GM12874 (cell line): ENCODE measurements at regions not wholly inside any gene's neighbourhood (a gene's known extent, or its start where the extent isn't known, plus 50 kb on each side); places are given as distances from the start of the nearest gene placed in this dataset.

Experiments
- TF ChIP-seq, protein P1 (sequence below): IDR thresholded peaks from 2 replicates; pipeline ENCODE4 v1.5.1; 2011; ENCODE audit warnings: low read depth, mild to moderate bottlenecking, control low read depth, low read length, moderate library complexity; ENCODE audit not compliant: insufficient read depth

DNA sequence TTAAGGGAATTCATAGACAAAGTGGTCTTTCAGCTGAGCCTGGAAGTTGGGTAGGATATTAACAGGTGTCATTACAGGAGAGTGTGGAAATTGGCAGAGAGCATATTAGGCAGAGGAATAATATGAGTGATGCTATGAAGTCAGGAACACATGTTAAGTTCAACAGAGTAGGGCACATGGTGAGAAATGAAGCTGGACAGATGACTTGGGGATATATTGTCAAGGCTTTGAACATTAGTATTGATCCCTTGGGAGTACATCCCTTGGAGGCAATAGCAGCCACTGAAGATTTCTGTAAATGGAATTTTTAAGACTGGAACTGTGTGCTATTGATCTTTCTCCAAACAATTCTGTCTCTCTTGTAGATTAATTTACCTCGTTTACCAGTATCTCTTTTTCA lies 170.7 kb downstream of the SCG2 start:
- TF ChIP-seq, protein P1, sequence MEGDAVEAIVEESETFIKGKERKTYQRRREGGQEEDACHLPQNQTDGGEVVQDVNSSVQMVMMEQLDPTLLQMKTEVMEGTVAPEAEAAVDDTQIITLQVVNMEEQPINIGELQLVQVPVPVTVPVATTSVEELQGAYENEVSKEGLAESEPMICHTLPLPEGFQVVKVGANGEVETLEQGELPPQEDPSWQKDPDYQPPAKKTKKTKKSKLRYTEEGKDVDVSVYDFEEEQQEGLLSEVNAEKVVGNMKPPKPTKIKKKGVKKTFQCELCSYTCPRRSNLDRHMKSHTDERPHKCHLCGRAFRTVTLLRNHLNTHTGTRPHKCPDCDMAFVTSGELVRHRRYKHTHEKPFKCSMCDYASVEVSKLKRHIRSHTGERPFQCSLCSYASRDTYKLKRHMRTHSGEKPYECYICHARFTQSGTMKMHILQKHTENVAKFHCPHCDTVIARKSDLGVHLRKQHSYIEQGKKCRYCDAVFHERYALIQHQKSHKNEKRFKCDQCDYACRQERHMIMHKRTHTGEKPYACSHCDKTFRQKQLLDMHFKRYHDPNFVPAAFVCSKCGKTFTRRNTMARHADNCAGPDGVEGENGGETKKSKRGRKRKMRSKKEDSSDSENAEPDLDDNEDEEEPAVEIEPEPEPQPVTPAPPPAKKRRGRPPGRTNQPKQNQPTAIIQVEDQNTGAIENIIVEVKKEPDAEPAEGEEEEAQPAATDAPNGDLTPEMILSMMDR = no peak

GRCh38 chr2:223433461-223433860 lies 168.7 kb downstream of the SCG2 start:
- TF ChIP-seq, protein P1 = no peak

DNA sequence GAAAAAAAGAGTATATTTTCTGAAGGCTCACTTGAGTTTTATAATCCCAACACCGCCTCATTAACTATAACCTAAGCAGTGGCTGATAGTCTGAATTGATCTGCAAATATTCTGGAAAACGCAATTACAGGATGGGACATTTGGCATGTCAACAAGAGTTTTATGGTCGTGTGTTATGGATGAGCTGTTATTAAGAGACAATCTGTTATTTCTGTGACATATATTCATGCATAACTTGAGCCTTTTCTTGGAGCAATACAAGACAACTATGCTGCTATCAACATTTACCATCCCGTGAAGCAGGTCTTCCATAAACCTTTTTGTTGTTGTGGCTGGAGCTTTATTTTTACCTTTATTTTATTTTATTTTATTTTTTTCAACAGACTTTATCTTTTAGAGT lies 164.4 kb downstream of the SCG2 start:
- TF ChIP-seq, protein P1 = no peak

- TF ChIP-seq, protein P1 = no peak
Observed at GRCh38 chr2:223439184-223439583, 163.0 kb downstream of the SCG2 start.

DNA sequence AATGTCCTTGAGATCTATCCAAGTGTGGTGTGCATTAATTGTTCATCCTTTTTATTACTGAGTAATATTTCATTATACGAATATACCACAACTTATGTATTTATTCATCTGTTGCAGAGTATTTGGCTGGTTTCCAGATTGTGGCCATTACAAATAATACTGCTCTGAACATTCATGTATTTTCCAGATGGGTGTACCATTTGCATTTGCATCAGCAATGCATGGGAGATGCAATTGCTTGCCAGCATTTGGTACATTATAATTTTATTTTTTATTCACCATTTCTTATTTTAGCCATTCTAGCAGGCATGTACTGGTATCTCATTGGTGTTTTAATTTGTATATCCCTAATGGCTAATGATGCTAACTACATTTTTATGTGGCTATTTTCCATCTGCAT lies 162.4 kb downstream of the SCG2 start:
- TF ChIP-seq, protein P1 = no peak

DNA sequence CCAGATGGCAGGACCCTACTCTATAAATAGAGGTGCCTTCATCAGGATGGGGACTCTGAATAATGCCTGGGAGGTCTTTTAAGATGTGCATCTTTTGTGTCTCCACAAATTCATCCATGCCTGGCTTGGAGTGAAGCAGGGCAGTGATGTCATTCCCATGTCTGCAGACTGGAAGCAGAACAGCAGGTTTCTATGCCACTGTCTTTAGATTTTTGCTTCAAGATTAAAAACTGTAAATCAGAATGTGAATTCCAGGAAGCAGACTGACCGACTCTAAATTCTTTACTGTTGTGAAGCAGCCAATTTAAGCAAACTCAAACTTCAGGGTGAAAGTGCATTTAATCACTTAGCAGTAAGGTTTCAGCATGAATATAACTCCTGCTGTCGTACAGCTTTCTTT lies 159.3 kb downstream of the SCG2 start:
- TF ChIP-seq, protein P1 = no peak

GRCh38 chr2:223450246-223450645 lies 151.9 kb downstream of the SCG2 start:
- TF ChIP-seq, protein P1 = no peak

DNA sequence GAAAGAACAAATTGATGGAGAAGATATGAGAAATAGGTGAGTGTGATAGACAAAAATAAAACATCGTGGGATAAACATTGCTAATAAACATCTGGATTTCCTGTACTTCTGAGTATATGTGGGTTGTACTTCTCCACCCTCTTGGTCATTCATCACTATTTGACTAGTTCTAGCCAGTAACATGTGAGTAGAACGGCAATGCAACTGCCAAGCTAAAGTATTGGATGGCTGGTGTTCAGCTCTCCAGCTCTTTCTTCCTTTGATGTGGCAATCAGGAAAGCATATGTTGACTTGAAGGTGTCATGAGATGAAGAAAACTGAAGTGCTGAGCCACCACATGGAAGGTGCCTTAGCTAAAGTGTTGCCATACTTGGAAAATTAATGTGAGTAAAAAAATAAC lies 144.9 kb downstream of the SCG2 start:
- TF ChIP-seq, protein P1 = no peak
